OCI-LY7 (cell line): ENCODE measurements at regions not wholly inside any gene's neighbourhood (a gene's known extent, or its start where the extent isn't known, plus 50 kb on each side); places are given as distances from the start of the nearest gene placed in this dataset.

Experiments used
- BruUV-seq: library from RNA; stranded (reverse); fragments of 400-500 nt; replicated peaks from 2 replicates; lab custom pipeline; 2021; lab: Mats Ljungman, UMichigan
- CTCF ChIA-PET: fragments of 300-600 bp; sonication (Branson Sonifier 250); formaldehyde crosslinking; loops from one replicate; lab custom pipeline; 2022; ENCODE audit warnings: antibody characterized with exemption; ENCODE audit not compliant: unreplicated experiment; lab: Charles Lee
- POLR2A ChIA-PET: fragments of 300-600 bp; sonication (Branson Sonifier 250); formaldehyde crosslinking; loops from one replicate; lab custom pipeline; 2022; ENCODE audit warnings: antibody characterized with exemption; lab: Charles Lee
- DNase-seq: peaks from one replicate; pipeline ENCODE4 v3.0.0-alpha.2; 2015; ENCODE audit warnings: low spot score
- H2AFZ ChIP-seq: fragments of 200-600 bp; sonication (generic), shearing (Covaris generic); 2 replicates; pipeline ENCODE4 v1.6.1; 2014; ENCODE audit warnings: mild to moderate bottlenecking, antibody characterized with exemption, low read length, moderate library complexity
- H3K27ac ChIP-seq: fragments of 200-600 bp; sonication (generic); 2 replicates; pipeline ENCODE4 v1.5.1; 2014; ENCODE audit warnings: mixed run types, low read depth, mild to moderate bottlenecking, moderate library complexity, low read length, inconsistent platforms; ENCODE audit not compliant: poor library complexity, severe bottlenecking
- H3K36me3 ChIP-seq: fragments of 200-600 bp; sonication (generic); 2 replicates; pipeline ENCODE4 v1.6.1; 2014; ENCODE audit warnings: mild to moderate bottlenecking, antibody characterized with exemption, low read length, moderate library complexity, mixed read lengths; ENCODE audit not compliant: insufficient read depth
- H3K4me1 ChIP-seq: fragments of 200-600 bp; sonication (generic); 2 replicates; pipeline ENCODE4 v1.5.1; 2014; ENCODE audit warnings: mild to moderate bottlenecking, low read length; ENCODE audit not compliant: insufficient read depth, poor library complexity, severe bottlenecking
- H3K4me2 ChIP-seq: fragments of 200-600 bp; sonication (generic); 2 replicates; pipeline ENCODE4 v1.6.1; 2014; ENCODE audit warnings: mild to moderate bottlenecking, low read length
- H3K4me3 ChIP-seq: fragments of 200-600 bp; sonication (generic); 2 replicates; pipeline ENCODE4 v1.5.1; 2014; ENCODE audit warnings: mild to moderate bottlenecking, low read depth, low read length; ENCODE audit not compliant: poor library complexity, severe bottlenecking
- H3K79me2 ChIP-seq: fragments of 200-600 bp; sonication (generic); 2 replicates; pipeline ENCODE4 v1.6.1; 2016; ENCODE audit warnings: low read depth, mild to moderate bottlenecking, low read length, moderate library complexity, mixed read lengths; ENCODE audit not compliant: insufficient read depth
- H3K9me2 ChIP-seq: fragments of 200-600 bp; sonication (generic); 2 replicates; pipeline ENCODE4 v1.6.1; 2016; ENCODE audit warnings: mild to moderate bottlenecking, low read length, mixed read lengths; ENCODE audit not compliant: insufficient read depth
- H3K9me3 ChIP-seq: fragments of 200-600 bp; sonication (generic); 2 replicates; pipeline ENCODE4 v1.6.1; 2014; ENCODE audit warnings: mild to moderate bottlenecking, mixed run types, low read length, mixed read lengths
- H4K20me1 ChIP-seq: fragments of 200-600 bp; sonication (generic); 2 replicates; pipeline ENCODE4 v1.6.1; 2014; ENCODE audit warnings: mild to moderate bottlenecking, antibody characterized with exemption, low read length, moderate library complexity, mixed read lengths; ENCODE audit not compliant: insufficient read depth
- EZH2phosphoT487 ChIP-seq: fragments of 200-600 bp; sonication (generic); IDR thresholded peaks from 2 replicates; pipeline ENCODE4 v1.6.1; 2018; ENCODE audit warnings: low read depth, borderline replicate concordance, mild to moderate bottlenecking, mixed run types, antibody characterized with exemption, low read length, moderate library complexity, mixed read lengths
- intact Hi-C: fragments of 100-400 bp; cut with micrococcal nuclease; formaldehyde crosslinking; loops from one replicate; pipeline ENCODE4 v1.10.0; 2022; ENCODE audit not compliant: unreplicated experiment
- TF ChIP-seq, protein P1 (sequence below): fragments of 200-600 bp; sonication (generic); conservative IDR thresholded peaks from 2 replicates; pipeline ENCODE4 v1.5.1; 2014; ENCODE audit warnings: mild to moderate bottlenecking, antibody characterized with exemption, low read length, moderate library complexity, mixed read lengths

GRCh38 chr1:229781453-229781852 lies 155.4 kb downstream of the URB2 start:
- no peak overlapping the region for H3K4me2 ChIP-seq
- intact Hi-C loops, result no loop called here
- CTCF ChIA-PET, result no interaction called here
- H3K36me3 ChIP-seq, result no peaks in the 10 kb centered on the region
- no peaks in the 10 kb centered on the region for H3K4me1 ChIP-seq
- no peaks in the 10 kb centered on the region for H3K79me2 ChIP-seq
- no peak overlapping the region for H3K27ac ChIP-seq
- no TSS peak for BruUV-seq
- DNase-seq, result peak; percentile 17
- no peaks in the 10 kb centered on the region for H3K9me3 ChIP-seq
- no peak for TF ChIP-seq EZH2phosphoT487
- TF ChIP-seq, protein P1, sequence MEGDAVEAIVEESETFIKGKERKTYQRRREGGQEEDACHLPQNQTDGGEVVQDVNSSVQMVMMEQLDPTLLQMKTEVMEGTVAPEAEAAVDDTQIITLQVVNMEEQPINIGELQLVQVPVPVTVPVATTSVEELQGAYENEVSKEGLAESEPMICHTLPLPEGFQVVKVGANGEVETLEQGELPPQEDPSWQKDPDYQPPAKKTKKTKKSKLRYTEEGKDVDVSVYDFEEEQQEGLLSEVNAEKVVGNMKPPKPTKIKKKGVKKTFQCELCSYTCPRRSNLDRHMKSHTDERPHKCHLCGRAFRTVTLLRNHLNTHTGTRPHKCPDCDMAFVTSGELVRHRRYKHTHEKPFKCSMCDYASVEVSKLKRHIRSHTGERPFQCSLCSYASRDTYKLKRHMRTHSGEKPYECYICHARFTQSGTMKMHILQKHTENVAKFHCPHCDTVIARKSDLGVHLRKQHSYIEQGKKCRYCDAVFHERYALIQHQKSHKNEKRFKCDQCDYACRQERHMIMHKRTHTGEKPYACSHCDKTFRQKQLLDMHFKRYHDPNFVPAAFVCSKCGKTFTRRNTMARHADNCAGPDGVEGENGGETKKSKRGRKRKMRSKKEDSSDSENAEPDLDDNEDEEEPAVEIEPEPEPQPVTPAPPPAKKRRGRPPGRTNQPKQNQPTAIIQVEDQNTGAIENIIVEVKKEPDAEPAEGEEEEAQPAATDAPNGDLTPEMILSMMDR, result 0 out of 2 replicates have a peak, but pooled peaks have one; percentile 14
- no peak overlapping the region for H3K4me3 ChIP-seq
- H2AFZ ChIP-seq, result no peak overlapping the region
- H3K9me2 ChIP-seq, result no peaks in the 10 kb centered on the region
- POLR2A ChIA-PET, result no interaction called here
- H4K20me1 ChIP-seq, result no peaks in the 10 kb centered on the region

DNA sequence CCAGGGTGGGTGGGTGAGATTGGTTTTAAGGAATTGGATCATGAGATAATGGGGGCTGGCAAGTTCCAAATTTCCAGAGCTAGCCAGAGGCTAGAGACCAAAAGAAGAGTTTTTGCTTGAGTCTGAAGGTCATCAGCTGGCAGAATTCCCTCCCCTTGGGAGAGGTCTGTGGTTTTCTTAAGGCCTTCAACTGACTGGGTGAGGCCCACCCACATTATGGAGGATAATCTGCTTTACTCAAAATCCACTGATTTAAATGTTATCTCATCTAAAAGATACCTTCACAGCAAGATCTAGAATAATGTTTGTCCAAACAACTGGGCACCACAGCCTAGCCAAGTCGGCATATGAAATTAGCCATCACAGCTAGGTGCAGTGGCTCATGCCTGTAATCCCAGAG lies 156.4 kb downstream of the URB2 start:
- TF ChIP-seq, protein P1, result no peak
- TF ChIP-seq EZH2phosphoT487, result no peak
- Histone ChIP-seq H3K4me3 (no peak overlapping the region), H3K36me3 (no peaks in the 10 kb centered on the region), H3K4me1 (no peaks in the 10 kb centered on the region), H3K79me2 (no peaks in the 10 kb centered on the region), H3K4me2 (no peak overlapping the region), H2AFZ (no peak overlapping the region), H4K20me1 (no peaks in the 10 kb centered on the region), H3K27ac (no peak overlapping the region), H3K9me2 (no peaks in the 10 kb centered on the region), H3K9me3 (0 out of 2 replicates have a peak, but pooled peaks cover 5% of the 10 kb centered on the region)
- no TSS peak for BruUV-seq
- ChIA-PET POLR2A (interaction anchor here (0.6 to 0.7 kb wide), 2 partner anchors 126 to 445 kb away, joined by 3 read pairs; no protein-coding TSS in a partner anchor), CTCF (no interaction called here)
- DNase-seq, result no peak
- intact Hi-C loops, result no loop called here

DNA sequence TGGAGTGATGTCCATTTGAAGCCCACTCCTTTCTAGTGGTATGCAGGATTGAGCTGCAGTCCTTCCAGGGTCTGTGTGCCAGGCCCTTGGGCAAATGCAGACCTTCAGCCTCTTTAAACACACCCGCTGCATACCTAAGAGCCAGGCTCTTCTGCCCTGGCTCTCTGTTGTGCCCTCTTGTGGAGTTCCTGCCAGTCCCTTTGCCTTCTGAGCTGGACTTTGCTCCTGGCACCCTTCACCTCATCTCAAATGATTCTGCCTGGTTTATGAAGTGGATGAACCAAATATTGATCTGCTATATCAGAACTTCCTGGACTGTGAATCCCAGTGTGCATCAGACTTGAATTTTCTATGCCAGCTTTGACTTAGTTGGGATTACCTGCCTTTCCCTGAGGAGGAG lies 158.8 kb downstream of the URB2 start:
- no peaks in the 10 kb centered on the region for H3K79me2 ChIP-seq
- no peak for DNase-seq
- H3K4me2 ChIP-seq, result no peak overlapping the region
- intact Hi-C loops, result no loop called here
- no TSS peak for BruUV-seq
- CTCF ChIA-PET, result interaction anchor here (1.0 kb wide), 1 partner anchor 9 kb away, joined by 3 read pairs; no protein-coding TSS in a partner anchor
- POLR2A ChIA-PET, result interaction anchor here (0.6 kb wide), 1 partner anchor 33 kb away, joined by 3 read pairs; no protein-coding TSS in a partner anchor
- H3K36me3 ChIP-seq, result no peaks in the 10 kb centered on the region
- 0 out of 2 replicates have a peak, but pooled peaks cover 5% of the 10 kb centered on the region for H3K9me3 ChIP-seq
- H3K4me1 ChIP-seq, result no peaks in the 10 kb centered on the region
- no peaks in the 10 kb centered on the region for H4K20me1 ChIP-seq
- no peak overlapping the region for H2AFZ ChIP-seq
- H3K9me2 ChIP-seq, result no peaks in the 10 kb centered on the region
- TF ChIP-seq EZH2phosphoT487, result no peak
- TF ChIP-seq, protein P1, result no peak
- H3K4me3 ChIP-seq, result no peak overlapping the region
- H3K27ac ChIP-seq, result no peak overlapping the region
